ENCODE measurements at regions not wholly inside any gene's neighbourhood (a gene's known extent, or its start where the extent isn't known, plus 50 kb on each side); places are given as distances from the start of the nearest gene placed in this dataset.

- Histone ChIP-seq H3K27me3 (no peaks in the 10 kb centered on the region), H3K4me1 (peaks cover 0 to 9% (median 0%) of the 10 kb centered on the region in 4 donors), H3K27ac (peak overlapping the region; percentile 24 to 54 (median 42)), H3K36me3 (no peaks in the 10 kb centered on the region), H3K9me3 (no peaks in the 10 kb centered on the region), H3K4me3 (no peak overlapping the region)
- in situ Hi-C loops (cut with MboI; ENCODE audit: low pct_ligation_motif_present in 1 of 4, low pct_unique_long_range_greater_than_20kb in 1 of 4, low sequenced_read_pairs in 3 of 4) (loop anchor here in 1 of 4 donors (25.0 kb wide), 1 partner anchor 88 kb away; no protein-coding TSS in a partner anchor), intact Hi-C loops (cut with DNase I; ENCODE audit: low total_unique reads) (no loop called here)
- DNase-seq = no peak
- TF ChIP-seq POLR2AphosphoS5 (IDR thresholded peaks at IDR 0.05) (no peak), POLR2A (IDR thresholded peaks at IDR 0.05) (no peak), EP300 (IDR thresholded peaks at IDR 0.05; ENCODE audit: low read depth) (no peak), CTCF (IDR thresholded peaks at IDR 0.05) (no peak)
- 83 to 84% methylated on average over 3 of the region's 3 CpGs for WGBS, 2 donors (ENCODE audit: low coverage in 1 of 2)
Measured at GRCh38 chr9:91150273-91150997, 211.3 kb downstream of the AUH start.

GRCh38 chr9:91150998-91151717 lies 210.6 kb downstream of the AUH start:
- no peak overlapping the region for H3K4me3 ChIP-seq
- H3K4me1 ChIP-seq = peaks cover 0 to 9% (median 0%) of the 10 kb centered on the region in 4 donors
- 70 to 84% methylated on average over 5 of the region's 5 CpGs for WGBS, 2 donors (ENCODE audit: low coverage in 1 of 2)
- in situ Hi-C loops (cut with MboI; ENCODE audit: low pct_ligation_motif_present in 1 of 4, low pct_unique_long_range_greater_than_20kb in 1 of 4, low sequenced_read_pairs in 3 of 4) (loop anchor here in 1 of 4 donors (25.0 kb wide), 1 partner anchor 89 kb away; no protein-coding TSS in a partner anchor), intact Hi-C loops (cut with DNase I; ENCODE audit: low total_unique reads) (no loop called here)
- H3K9me3 ChIP-seq = no peaks in the 10 kb centered on the region
- peak overlapping the region; percentile 24 to 54 (median 42) for H3K27ac ChIP-seq
- no peaks in the 10 kb centered on the region for H3K36me3 ChIP-seq
- TF ChIP-seq POLR2AphosphoS5 (IDR thresholded peaks at IDR 0.05) = no peak
- TF ChIP-seq EP300 (IDR thresholded peaks at IDR 0.05; ENCODE audit: low read depth) = peak; percentile 83
- DNase-seq = no peak
- H3K27me3 ChIP-seq = no peaks in the 10 kb centered on the region

DNA sequence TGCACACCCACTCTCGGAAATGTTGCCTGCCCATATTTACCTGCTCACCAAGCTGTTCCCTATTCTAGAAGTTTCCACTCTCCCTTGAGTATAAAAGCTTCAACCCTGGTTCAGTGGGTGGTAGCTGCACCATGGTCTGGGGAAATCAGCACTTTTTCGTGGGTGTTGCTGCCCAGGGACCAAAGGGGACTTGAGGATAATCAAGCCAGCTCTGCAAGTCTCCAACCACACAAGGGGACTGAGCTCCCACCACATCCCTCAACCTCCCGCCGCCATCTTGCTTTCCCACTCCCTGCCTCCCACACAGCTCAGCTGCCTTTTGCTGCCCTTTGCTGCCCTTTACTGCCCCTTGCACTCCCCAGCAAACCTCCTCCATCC lies 210.0 kb downstream of the AUH start:
- intact Hi-C loops (cut with DNase I; ENCODE audit: low total_unique reads) = no loop called here
- DNase-seq = no peak
- peak overlapping the region in 2 of 4 donors; percentile 1 to 3 for H3K27ac ChIP-seq
- 71 to 85% methylated on average over 4 of the region's 4 CpGs for WGBS, 2 donors (ENCODE audit: low coverage in 1 of 2)
- no peaks in the 10 kb centered on the region for H3K27me3 ChIP-seq
- H3K4me3 ChIP-seq = no peak overlapping the region
- H3K4me1 ChIP-seq = peaks cover 0 to 9% (median 0%) of the 10 kb centered on the region in 4 donors
- no peaks in the 10 kb centered on the region for H3K36me3 ChIP-seq
- in situ Hi-C loops (cut with MboI; ENCODE audit: low pct_ligation_motif_present in 1 of 4, low pct_unique_long_range_greater_than_20kb in 1 of 4, low sequenced_read_pairs in 3 of 4) = loop anchor here in 1 of 4 donors (25.0 kb wide), 1 partner anchor 89 kb away; no protein-coding TSS in a partner anchor
- H3K9me3 ChIP-seq = no peaks in the 10 kb centered on the region
- TF ChIP-seq EP300 (IDR thresholded peaks at IDR 0.05; ENCODE audit: low read depth) (no peak), CTCF (IDR thresholded peaks at IDR 0.05) (no peak), POLR2AphosphoS5 (IDR thresholded peaks at IDR 0.05) (no peak), POLR2A (IDR thresholded peaks at IDR 0.05) (no peak)

DNA sequence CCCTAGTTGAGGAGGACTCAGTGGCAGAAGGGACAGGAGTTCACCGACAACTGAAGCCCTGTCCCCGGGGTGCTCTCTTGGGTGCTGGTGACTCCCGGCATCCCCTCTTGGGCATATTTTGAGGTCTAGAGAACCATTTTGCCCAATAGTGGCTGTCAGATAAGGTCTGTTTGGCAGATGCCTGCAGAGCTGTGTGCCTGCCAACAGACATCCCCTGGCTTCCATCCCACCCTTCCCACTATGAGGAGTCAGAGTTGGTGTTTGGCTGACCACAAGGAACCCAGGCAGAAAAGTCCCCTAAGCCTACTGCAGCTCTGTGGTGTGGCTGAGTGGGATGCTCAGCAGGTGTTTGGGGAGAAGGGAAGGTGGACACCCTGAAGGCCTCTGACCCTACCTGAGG lies 207.0 kb downstream of the AUH start:
- H3K27me3 ChIP-seq = no peaks in the 10 kb centered on the region
- intact Hi-C loops (cut with DNase I; ENCODE audit: low total_unique reads) (no loop called here), in situ Hi-C loops (cut with MboI; ENCODE audit: low pct_ligation_motif_present in 1 of 4, low pct_unique_long_range_greater_than_20kb in 1 of 4, low sequenced_read_pairs in 3 of 4) (loop anchor here in 1 of 4 donors (25.0 kb wide), 1 partner anchor 92 kb away; no protein-coding TSS in a partner anchor)
- H3K9me3 ChIP-seq = no peaks in the 10 kb centered on the region
- H3K36me3 ChIP-seq = no peaks in the 10 kb centered on the region
- no peak overlapping the region for H3K4me3 ChIP-seq
- H3K27ac ChIP-seq = no peak overlapping the region
- WGBS, 2 donors (ENCODE audit: low coverage in 1 of 2) = 97 to 100% methylated on average over 3 of the region's 3 CpGs
- no peak for DNase-seq
- no peak for TF ChIP-seq EP300 (IDR thresholded peaks at IDR 0.05; ENCODE audit: low read depth)
- peaks cover 0 to 9% (median 3%) of the 10 kb centered on the region in 4 donors for H3K4me1 ChIP-seq

GRCh38 chr9:91155181-91155580 lies 206.5 kb downstream of the AUH start:
- H3K27ac ChIP-seq = no peak overlapping the region
- TF ChIP-seq POLR2AphosphoS5 (IDR thresholded peaks at IDR 0.05) (no peak), CTCF (IDR thresholded peaks at IDR 0.05) (no peak), EP300 (IDR thresholded peaks at IDR 0.05; ENCODE audit: low read depth) (no peak), POLR2A (IDR thresholded peaks at IDR 0.05) (no peak)
- DNase-seq = no peak
- no peaks in the 10 kb centered on the region for H3K9me3 ChIP-seq
- no peaks in the 10 kb centered on the region for H3K27me3 ChIP-seq
- no peaks in the 10 kb centered on the region for H3K36me3 ChIP-seq
- intact Hi-C loops (cut with DNase I; ENCODE audit: low total_unique reads) (no loop called here), in situ Hi-C loops (cut with MboI; ENCODE audit: low pct_ligation_motif_present in 1 of 4, low pct_unique_long_range_greater_than_20kb in 1 of 4, low sequenced_read_pairs in 3 of 4) (loop anchor here in 1 of 4 donors (25.0 kb wide), 1 partner anchor 93 kb away; no protein-coding TSS in a partner anchor)
- peaks cover 0 to 14% (median 8%) of the 10 kb centered on the region in 4 donors for H3K4me1 ChIP-seq
- no peak overlapping the region for H3K4me3 ChIP-seq
- 99% methylated on average over 6 of the region's 6 CpGs; no CpG with 5 or more reads in 1 of the 2 donors for WGBS, 2 donors (ENCODE audit: low coverage in 1 of 2)

Data from transverse colon (tissue), 4 donors.